ENCODE measurements at regions not wholly inside any gene's neighbourhood (a gene's known extent, or its start where the extent isn't known, plus 50 kb on each side); places are given as distances from the start of the nearest gene placed in this dataset.
A peak's percentile ranks its signal among the peaks of the same experiment; 100 is the strongest.

- no peaks in the 10 kb centered on the region for H3K36me3 ChIP-seq (ENCODE audit: low read depth)
- TF ChIP-seq EZH2phosphoT487 (IDR thresholded peaks at IDR 0.05; ENCODE audit: insufficient read depth, low read depth) (no peak), EZH2 (IDR thresholded peaks at IDR 0.05; ENCODE audit: insufficient read depth, poor library complexity, severe bottlenecking) (no peak)
- no peak overlapping the region for H3K9ac ChIP-seq
- no peaks in the 10 kb centered on the region for H3K9me2 ChIP-seq (ENCODE audit: insufficient read depth)
- in situ Hi-C loops (cut with MboI), result no loop called here
- no peak overlapping the region for H3K4me3 ChIP-seq
- 68% methylated on average over 14 of the region's 14 CpGs for WGBS, 2 experiments (ENCODE audit: low coverage in 1 of 2, low lambda C conversion rate in 2 of 2, missing lambda C conversion rate in 2 of 2)
- H2AFZ ChIP-seq, result no peak overlapping the region
- DNase-seq, result no peak
- H3K4me1 ChIP-seq (ENCODE audit: insufficient read depth), result no peaks in the 10 kb centered on the region
- H3K4me2 ChIP-seq (ENCODE audit: unreplicated experiment), result no peak overlapping the region
- peaks cover 15% of the 10 kb centered on the region for H3K79me2 ChIP-seq (ENCODE audit: insufficient read depth)
- H3K27me3 ChIP-seq (replicated peaks; ENCODE audit: insufficient read depth), result no peaks in the 10 kb centered on the region
- H3K9me3 ChIP-seq (ENCODE audit: low read depth), result no peaks in the 10 kb centered on the region
- H3K27ac ChIP-seq, result no peak overlapping the region
- H4K20me1 ChIP-seq (ENCODE audit: insufficient read depth), result no peaks in the 10 kb centered on the region
- 0 out of 2 replicates have a peak, but pooled peaks cover 5% of the 10 kb centered on the region for H3F3A ChIP-seq (ENCODE audit: insufficient read depth)
These were observed 62.7 kb upstream of the GSE1 start for GRCh38 chr16:85550422-85550864.

GRCh38 chr16:85550953-85551924 is 61.9 kb upstream of the GSE1 start:
- Histone ChIP-seq H3K36me3 (ENCODE audit: low read depth) (no peaks in the 10 kb centered on the region), H3K4me3 (no peak overlapping the region), H3K4me1 (ENCODE audit: insufficient read depth) (no peaks in the 10 kb centered on the region), H3F3A (ENCODE audit: insufficient read depth) (0 out of 2 replicates have a peak, but pooled peaks cover 5% of the 10 kb centered on the region), H4K20me1 (ENCODE audit: insufficient read depth) (no peaks in the 10 kb centered on the region), H3K27ac (no peak overlapping the region), H3K9ac (no peak overlapping the region), H3K79me2 (ENCODE audit: insufficient read depth) (peaks cover 21% of the 10 kb centered on the region), H2AFZ (no peak overlapping the region), H3K9me2 (ENCODE audit: insufficient read depth) (no peaks in the 10 kb centered on the region), H3K27me3 (replicated peaks; ENCODE audit: insufficient read depth) (no peaks in the 10 kb centered on the region), H3K9me3 (ENCODE audit: low read depth) (no peaks in the 10 kb centered on the region), H3K4me2 (ENCODE audit: unreplicated experiment) (no peak overlapping the region)
- no peak for DNase-seq
- no peak for TF ChIP-seq EZH2phosphoT487 (IDR thresholded peaks at IDR 0.05; ENCODE audit: insufficient read depth, low read depth)
- TF ChIP-seq EZH2 (IDR thresholded peaks at IDR 0.05; ENCODE audit: insufficient read depth, poor library complexity, severe bottlenecking), result no peak
- 64 to 66% methylated on average over 25 of the region's 25 CpGs for WGBS, 2 experiments (ENCODE audit: low coverage in 1 of 2, low lambda C conversion rate in 2 of 2, missing lambda C conversion rate in 2 of 2)
- in situ Hi-C loops (cut with MboI), result no loop called here

- in situ Hi-C loops (cut with MboI), result no loop called here
- 3% methylated on average over 41 of the region's 43 CpGs; no CpG with 5 or more reads in 1 of the 2 experiments for whole genome bisulfite sequencing, 2 experiments (ENCODE audit: low coverage in 1 of 2, low lambda C conversion rate in 2 of 2, missing lambda C conversion rate in 2 of 2)
- H3K9ac ChIP-seq, result peak overlapping the region; percentile 89
These were observed 60.1 kb upstream of the GSE1 start for GRCh38 chr16:85552980-85553435.

GRCh38 chr16:85553436-85554113 is 59.5 kb upstream of the GSE1 start:
- Histone ChIP-seq H3K27ac (peak overlapping the region; percentile 81), H3K9ac (peak overlapping the region; percentile 89), H3K36me3 (ENCODE audit: low read depth) (no peaks in the 10 kb centered on the region), H4K20me1 (ENCODE audit: insufficient read depth) (peaks cover 13% of the 10 kb centered on the region; the same call in 1 of the 2 replicates), H3K9me3 (ENCODE audit: low read depth) (no peaks in the 10 kb centered on the region), H3K9me2 (ENCODE audit: insufficient read depth) (no peaks in the 10 kb centered on the region), H3K79me2 (ENCODE audit: insufficient read depth) (peaks cover 36% of the 10 kb centered on the region), H3K4me3 (peak overlapping the region; percentile 99), H3K27me3 (replicated peaks; ENCODE audit: insufficient read depth) (no peaks in the 10 kb centered on the region), H2AFZ (peak overlapping the region; percentile 28), H3K4me2 (ENCODE audit: unreplicated experiment) (peak overlapping the region; percentile 99), H3K4me1 (ENCODE audit: insufficient read depth) (peaks cover 7% of the 10 kb centered on the region; the same call in 1 of the 2 replicates), H3F3A (ENCODE audit: insufficient read depth) (peaks cover 5% of the 10 kb centered on the region; the same call in 1 of the 2 replicates)
- no peak for TF ChIP-seq EZH2 (IDR thresholded peaks at IDR 0.05; ENCODE audit: insufficient read depth, poor library complexity, severe bottlenecking)
- TF ChIP-seq EZH2phosphoT487 (IDR thresholded peaks at IDR 0.05; ENCODE audit: insufficient read depth, low read depth), result no peak
- DNase-seq, result peak; percentile 76
- in situ Hi-C loops (cut with MboI), result no loop called here
- 1 to 2% methylated on average over 38 to 57 of the region's 57 CpGs for WGBS, 2 experiments (ENCODE audit: low coverage in 1 of 2, low lambda C conversion rate in 2 of 2, missing lambda C conversion rate in 2 of 2)

More at GRCh38 chr16:85552980-85553435, 60.1 kb upstream of the GSE1 start:
- Histone ChIP-seq H3K9me3 (ENCODE audit: low read depth) (no peaks in the 10 kb centered on the region), H3K9me2 (ENCODE audit: insufficient read depth) (no peaks in the 10 kb centered on the region), H3K27me3 (replicated peaks; ENCODE audit: insufficient read depth) (no peaks in the 10 kb centered on the region), H3K4me2 (ENCODE audit: unreplicated experiment) (peak overlapping the region; percentile 99), H4K20me1 (ENCODE audit: insufficient read depth) (peaks cover 7% of the 10 kb centered on the region; the same call in 1 of the 2 replicates), H3K36me3 (ENCODE audit: low read depth) (no peaks in the 10 kb centered on the region), H3K27ac (peak overlapping the region; percentile 81; the same call in 1 of the 2 replicates), H3K4me3 (peak overlapping the region; percentile 99), H3F3A (ENCODE audit: insufficient read depth) (peaks cover 5% of the 10 kb centered on the region; the same call in 1 of the 2 replicates), H3K4me1 (ENCODE audit: insufficient read depth) (peaks cover 2% of the 10 kb centered on the region; the same call in 1 of the 2 replicates), H3K79me2 (ENCODE audit: insufficient read depth) (peaks cover 30% of the 10 kb centered on the region), H2AFZ (peak overlapping the region; percentile 28; the same call in 1 of the 2 replicates)
- DNase-seq, result no peak
- TF ChIP-seq EZH2phosphoT487 (IDR thresholded peaks at IDR 0.05; ENCODE audit: insufficient read depth, low read depth) (no peak), EZH2 (IDR thresholded peaks at IDR 0.05; ENCODE audit: insufficient read depth, poor library complexity, severe bottlenecking) (no peak)
